ENCODE measurements at regions not wholly inside any gene's neighbourhood (a gene's known extent, or its start where the extent isn't known, plus 50 kb on each side); places are given as distances from the start of the nearest gene placed in this dataset.

DNA sequence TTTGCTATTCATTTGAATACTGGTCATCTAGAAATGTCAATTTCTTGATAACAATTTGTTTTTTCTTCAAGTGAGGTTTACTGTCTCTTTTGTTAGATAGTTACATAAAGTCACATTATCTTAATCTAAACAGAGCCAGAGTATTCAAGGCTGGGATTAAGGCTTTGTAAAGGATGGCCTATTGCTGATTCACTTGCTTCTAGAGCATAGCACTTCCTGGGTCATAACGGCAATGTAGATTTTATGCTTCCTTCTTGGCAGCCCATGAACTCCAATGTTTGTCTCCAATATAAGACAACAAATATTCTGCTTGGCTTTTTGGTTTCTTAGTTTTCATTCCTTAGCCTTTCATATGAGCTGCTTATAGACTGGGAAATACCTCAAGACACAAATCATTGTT, 2007.9 kb upstream of the CDH6 start:
- H3K4me1 ChIP-seq (ENCODE audit: control insufficient read depth, low read length) = no peaks in the 10 kb centered on the region
- H3K79me2 ChIP-seq (ENCODE audit: control insufficient read depth, low read length) = no peaks in the 10 kb centered on the region
- H3K9me3 ChIP-seq (ENCODE audit: control insufficient read depth, insufficient read depth, low read length) = no peaks in the 10 kb centered on the region
- no peaks in the 10 kb centered on the region for H3F3A ChIP-seq (ENCODE audit: control insufficient read depth, insufficient read depth)
- no peaks in the 10 kb centered on the region for H3K27me3 ChIP-seq (ENCODE audit: control insufficient read depth, low read length)
- no peak overlapping the region for H3K4me2 ChIP-seq (ENCODE audit: low read length)
- no peaks in the 10 kb centered on the region for H4K20me1 ChIP-seq (ENCODE audit: control insufficient read depth, insufficient read depth, low read depth, low read length)
- H3K9me2 ChIP-seq (replicated peaks; ENCODE audit: control insufficient read depth, low read length) = no peaks in the 10 kb centered on the region
- H3K4me3 ChIP-seq (ENCODE audit: low read length) = no peak overlapping the region
- H3K36me3 ChIP-seq (ENCODE audit: control insufficient read depth, low read length) = no peaks in the 10 kb centered on the region
- no peak overlapping the region for H3K27ac ChIP-seq (ENCODE audit: low read depth, low read length)
- TF ChIP-seq, protein P1, sequence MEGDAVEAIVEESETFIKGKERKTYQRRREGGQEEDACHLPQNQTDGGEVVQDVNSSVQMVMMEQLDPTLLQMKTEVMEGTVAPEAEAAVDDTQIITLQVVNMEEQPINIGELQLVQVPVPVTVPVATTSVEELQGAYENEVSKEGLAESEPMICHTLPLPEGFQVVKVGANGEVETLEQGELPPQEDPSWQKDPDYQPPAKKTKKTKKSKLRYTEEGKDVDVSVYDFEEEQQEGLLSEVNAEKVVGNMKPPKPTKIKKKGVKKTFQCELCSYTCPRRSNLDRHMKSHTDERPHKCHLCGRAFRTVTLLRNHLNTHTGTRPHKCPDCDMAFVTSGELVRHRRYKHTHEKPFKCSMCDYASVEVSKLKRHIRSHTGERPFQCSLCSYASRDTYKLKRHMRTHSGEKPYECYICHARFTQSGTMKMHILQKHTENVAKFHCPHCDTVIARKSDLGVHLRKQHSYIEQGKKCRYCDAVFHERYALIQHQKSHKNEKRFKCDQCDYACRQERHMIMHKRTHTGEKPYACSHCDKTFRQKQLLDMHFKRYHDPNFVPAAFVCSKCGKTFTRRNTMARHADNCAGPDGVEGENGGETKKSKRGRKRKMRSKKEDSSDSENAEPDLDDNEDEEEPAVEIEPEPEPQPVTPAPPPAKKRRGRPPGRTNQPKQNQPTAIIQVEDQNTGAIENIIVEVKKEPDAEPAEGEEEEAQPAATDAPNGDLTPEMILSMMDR (IDR thresholded peaks at IDR 0.05; ENCODE audit: low read depth, low read length, poor library complexity, severe bottlenecking) = no peak
- TF ChIP-seq EZH2phosphoT487 (IDR thresholded peaks at IDR 0.05; ENCODE audit: borderline replicate concordance, low read length) = no peak

- Histone ChIP-seq H3F3A (ENCODE audit: control insufficient read depth, insufficient read depth) (no peaks in the 10 kb centered on the region), H3K27ac (ENCODE audit: low read depth, low read length) (no peak overlapping the region), H3K4me2 (ENCODE audit: low read length) (no peak overlapping the region), H3K27me3 (ENCODE audit: control insufficient read depth, low read length) (no peaks in the 10 kb centered on the region), H3K4me3 (ENCODE audit: low read length) (no peak overlapping the region), H3K4me1 (ENCODE audit: control insufficient read depth, low read length) (no peaks in the 10 kb centered on the region), H3K36me3 (ENCODE audit: control insufficient read depth, low read length) (no peaks in the 10 kb centered on the region), H3K9me2 (replicated peaks; ENCODE audit: control insufficient read depth, low read length) (no peaks in the 10 kb centered on the region; the same call in 1 of the 2 replicates), H4K20me1 (ENCODE audit: control insufficient read depth, insufficient read depth, low read depth, low read length) (no peaks in the 10 kb centered on the region), H3K9me3 (ENCODE audit: control insufficient read depth, insufficient read depth, low read length) (peaks cover 6% of the 10 kb centered on the region; the same call in 1 of the 2 replicates), H3K79me2 (ENCODE audit: control insufficient read depth, low read length) (no peaks in the 10 kb centered on the region)
- TF ChIP-seq, protein P1 (IDR thresholded peaks at IDR 0.05; ENCODE audit: low read depth, low read length, poor library complexity, severe bottlenecking) = no peak
- TF ChIP-seq EZH2phosphoT487 (IDR thresholded peaks at IDR 0.05; ENCODE audit: borderline replicate concordance, low read length) = no peak
Measured at GRCh38 chr5:29175774-29176173, 2017.7 kb upstream of the CDH6 start.

DNA sequence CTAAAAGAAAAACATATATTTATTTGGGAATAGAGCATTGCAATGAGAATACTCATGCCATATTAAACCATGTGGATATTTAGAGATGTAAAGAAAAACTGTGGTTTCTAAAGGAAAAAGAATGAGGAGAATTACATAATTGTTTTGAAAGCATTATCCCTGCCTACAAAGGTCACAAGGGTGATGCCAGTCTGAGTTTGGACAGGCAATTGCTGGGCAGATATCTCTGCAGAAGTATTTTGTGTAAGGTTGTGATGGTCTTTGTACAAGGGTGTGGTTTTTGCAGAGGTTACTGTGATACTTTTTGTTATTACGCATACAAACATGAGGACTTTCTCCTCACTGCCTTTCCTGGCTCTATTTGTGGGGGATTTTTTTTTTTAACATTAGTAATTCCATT, 2022.9 kb upstream of the CDH6 start:
- Histone ChIP-seq H3K79me2 (ENCODE audit: control insufficient read depth, low read length) (no peaks in the 10 kb centered on the region), H3K4me3 (ENCODE audit: low read length) (no peak overlapping the region), H3K27me3 (ENCODE audit: control insufficient read depth, low read length) (no peaks in the 10 kb centered on the region), H3F3A (ENCODE audit: control insufficient read depth, insufficient read depth) (no peaks in the 10 kb centered on the region), H3K36me3 (ENCODE audit: control insufficient read depth, low read length) (no peaks in the 10 kb centered on the region), H3K27ac (ENCODE audit: low read depth, low read length) (no peak overlapping the region), H4K20me1 (ENCODE audit: control insufficient read depth, insufficient read depth, low read depth, low read length) (no peaks in the 10 kb centered on the region), H3K9me2 (replicated peaks; ENCODE audit: control insufficient read depth, low read length) (no peaks in the 10 kb centered on the region), H3K9me3 (ENCODE audit: control insufficient read depth, insufficient read depth, low read length) (peaks cover 6% of the 10 kb centered on the region; the same call in 1 of the 2 replicates), H3K4me2 (ENCODE audit: low read length) (no peak overlapping the region), H3K4me1 (ENCODE audit: control insufficient read depth, low read length) (no peaks in the 10 kb centered on the region)
- TF ChIP-seq EZH2phosphoT487 (IDR thresholded peaks at IDR 0.05; ENCODE audit: borderline replicate concordance, low read length) = no peak
- TF ChIP-seq, protein P1 (IDR thresholded peaks at IDR 0.05; ENCODE audit: low read depth, low read length, poor library complexity, severe bottlenecking) = no peak
